HepG2 (cell line): ENCODE measurements at regions not wholly inside any gene's neighbourhood (a gene's known extent, or its start where the extent isn't known, plus 50 kb on each side); places are given as distances from the start of the nearest gene placed in this dataset.
A peak's percentile ranks its signal among the peaks of the same experiment; 100 is the strongest.

Experiments used
- ATAC-seq: fragments of 200-7000 bp; cut with Tn5 transposase; 3 replicates; pipeline ENCODE4 v1.9.1; 2020; ENCODE audit warnings: mild to moderate bottlenecking, moderate library complexity
- BruUV-seq: library from RNA; stranded (reverse); fragments of 400-500 nt; replicated peaks from 2 replicates; lab custom pipeline; 2021; lab: Mats Ljungman, UMichigan
- CTCF ChIA-PET: fragments of 300-600 bp; formaldehyde crosslinking; extraction: SDS; loops from one replicate; lab custom pipeline; 2021; ENCODE audit warnings: low total read pairs, inconsistent platforms, low intra/inter-chr PET ratio; lab: Yijun Ruan, JAX
- POLR2A ChIA-PET: fragments of 350-600 bp; sonication (Branson Sonifier 250); formaldehyde crosslinking; loops from one replicate; lab custom pipeline; 2020; ENCODE audit warnings: antibody characterized with exemption, inconsistent platforms; lab: Yijun Ruan, JAX
- DNase-seq: peaks from one replicate; pipeline ENCODE4 v3.0.0-alpha.2; 2015; ENCODE audit warnings: low spot score
- FAIRE-seq: peaks from 3 replicates; lab custom pipeline; 2011; peaks lifted over from hg19 to GRCh38; lab: Jason Lieb, UNC
- H2AFZ ChIP-seq: one replicate; pipeline ENCODE4 v1.6.1; 2011; ENCODE audit warnings: low read length, inconsistent platforms
- H3K27ac ChIP-seq: fragments of 300-600 bp; 3 replicates; pipeline ENCODE4 v1.8.0; 2011; ENCODE audit warnings: mixed run types, mild to moderate bottlenecking, mixed read lengths, low read length, inconsistent platforms; ENCODE audit not compliant: insufficient read depth; ENCODE audit errors: extremely low read length
- H3K27me3 ChIP-seq, 2 experiments: fragments of 200-600 bp in 1 of 2; 2 replicates in 1 of 2; 3 replicates in 1 of 2; pipeline versions ENCODE4 v1.6.0 to v1.8.0; 2011; ENCODE audit warnings: low read length in 2 of 2, mild to moderate bottlenecking in 2 of 2, moderate library complexity in 2 of 2, inconsistent platforms in 1 of 2; ENCODE audit not compliant: insufficient read depth in 2 of 2, control insufficient read depth in 1 of 2
- H3K36me3 ChIP-seq, 2 experiments: fragments of 200-600 bp in 1 of 2; replicated peaks in 1 of 2; 2 replicates in 1 of 2; 3 replicates in 1 of 2; pipeline versions ENCODE4 v1.5.1 to v1.8.0; 2011; ENCODE audit warnings: low read length in 2 of 2, inconsistent platforms in 1 of 2; ENCODE audit not compliant: insufficient read depth in 2 of 2, control insufficient read depth in 1 of 2
- H3K4me1 ChIP-seq: 2 replicates; pipeline ENCODE4 v1.5.1; 2012; ENCODE audit warnings: low read length, inconsistent platforms; ENCODE audit not compliant: insufficient read depth
- H3K4me2 ChIP-seq: 2 replicates; pipeline ENCODE4 v1.6.0; 2011; ENCODE audit warnings: low read depth, low read length, inconsistent platforms
- H3K4me3 ChIP-seq, 3 experiments: fragments of 200-600 bp in 1 of 3; sonication (generic), shearing (Covaris generic) in 1 of 3; replicated peaks in 1 of 3; 2 replicates each; pipeline ENCODE4 v1.5.1; 2011 to 2016; ENCODE audit warnings: low read length in 3 of 3, inconsistent platforms in 2 of 3, low read depth in 2 of 3, mild to moderate bottlenecking in 2 of 3, control low read depth in 1 of 3, mixed read lengths in 1 of 3; ENCODE audit not compliant: insufficient read depth in 1 of 3
- H3K79me2 ChIP-seq: one replicate; pipeline ENCODE4 v1.6.1; 2011; ENCODE audit warnings: low read length, inconsistent platforms; ENCODE audit not compliant: insufficient read depth
- H3K9ac ChIP-seq: 2 replicates; pipeline ENCODE4 v1.6.0; 2011; ENCODE audit warnings: mild to moderate bottlenecking, low read depth, low read length, inconsistent platforms; ENCODE audit not compliant: insufficient read depth
- H3K9me3 ChIP-seq: 2 replicates; pipeline ENCODE4 v1.5.1; 2012; ENCODE audit warnings: mild to moderate bottlenecking, low read length
- H4K20me1 ChIP-seq: 2 replicates; pipeline ENCODE4 v1.6.0; 2011; ENCODE audit warnings: inconsistent platforms, mild to moderate bottlenecking, low read length, moderate library complexity; ENCODE audit not compliant: insufficient read depth
- ARNT2 ChIP-seq: sonication (generic); formaldehyde crosslinking; IDR thresholded peaks from 2 replicates; pipeline ENCODE4 v1.8.0; 2022; ENCODE audit warnings: mild to moderate bottlenecking, low read depth, missing genetic modification reagents, moderate library complexity
- CEBPB ChIP-seq: IDR thresholded peaks from 2 replicates; pipeline ENCODE4 v1.6.1; 2011; ENCODE audit warnings: low read depth, low read length, improper control_type of control experiment, borderline replicate concordance
- HNRNPUL1 ChIP-seq: fragments of 200-400 bp; formaldehyde crosslinking; IDR thresholded peaks from 2 replicates; pipeline ENCODE4 v1.6.1; 2017; ENCODE audit warnings: low read depth, mild to moderate bottlenecking, low read length, moderate library complexity
- MED8 ChIP-seq: sonication (generic); formaldehyde crosslinking; IDR thresholded peaks from 2 replicates; pipeline ENCODE4 v1.8.1; 2023; ENCODE audit warnings: mild to moderate bottlenecking, missing genetic modification reagents; ENCODE audit not compliant: insufficient replicate concordance
- POLR2A ChIP-seq, 2 experiments: IDR thresholded peaks; 2 replicates each; pipeline ENCODE4 v1.6.1; 2011; ENCODE audit warnings: low read depth in 2 of 2, low read length in 2 of 2, mild to moderate bottlenecking in 1 of 2, moderate library complexity in 1 of 2; ENCODE audit not compliant: insufficient read depth in 1 of 2
- REL ChIP-seq: sonication (generic); formaldehyde crosslinking; conservative IDR thresholded peaks from 2 replicates; pipeline ENCODE4 v1.8.0; 2022; ENCODE audit warnings: mild to moderate bottlenecking, missing genetic modification reagents, moderate library complexity
- RXRB ChIP-seq: IDR thresholded peaks from 2 replicates; pipeline ENCODE4 v1.6.1; 2016; ENCODE audit warnings: borderline replicate concordance, missing genetic modification reagents, missing compliant biosample characterization
- SKIL ChIP-seq: sonication (generic); formaldehyde crosslinking; IDR thresholded peaks from 2 replicates; pipeline ENCODE4 v1.8.0; 2022; ENCODE audit warnings: missing genetic modification reagents, mild to moderate bottlenecking, moderate library complexity, borderline replicate concordance
- ZNF260 ChIP-seq: sonication (generic); formaldehyde crosslinking; IDR thresholded peaks from 2 replicates; pipeline ENCODE4 v1.4.0; 2020; ENCODE audit warnings: missing genetic modification reagents, low read depth, mild to moderate bottlenecking, borderline replicate concordance
- WGBS: methylation state at CpG from one replicate; pipeline ENCODE4 v1.1.6; 2017; ENCODE audit warnings: low lambda C conversion rate; 5-methylcytosine and 5-hydroxymethylcytosine counted together
- in situ Hi-C: cut with HindIII; loops from 2 replicates; pipeline ENCODE4 v1.10.0; 2017; ENCODE audit warnings: low pct_unique_long_range_greater_than_20kb; ENCODE audit not compliant: extremely low pct_ligation_motif_present
- intact Hi-C: fragments of 100-400 bp; cut with micrococcal nuclease; formaldehyde crosslinking; loops from one replicate; pipeline ENCODE4 v1.10.0; 2022; ENCODE audit not compliant: unreplicated experiment

GRCh38 chr14:83561261-83561660 lies 1968.7 kb upstream of the FLRT2 start (continued):
- no peak for TF ChIP-seq SKIL
- TF ChIP-seq ARNT2 (CRISPR knock-in tag): no peak
- no peak for TF ChIP-seq MED8 (CRISPR knock-in tag)
- TF ChIP-seq HNRNPUL1: no peak
- no peak for TF ChIP-seq ZNF260

GRCh38 chr14:83566567-83566966 lies 1963.4 kb upstream of the FLRT2 start:
- ATAC-seq (no peak), DNase-seq (no peak), FAIRE-seq (no peak)
- 85% methylated on average over 1 of the region's 1 CpG for WGBS
- no TSS peak for BruUV-seq
- Histone ChIP-seq H3K9ac (no peak overlapping the region), H2AFZ (no peak overlapping the region), H4K20me1 (no peaks in the 10 kb centered on the region), H3K9me3 (peaks cover 51% of the 10 kb centered on the region), H3K27me3 (no peaks in the 10 kb centered on the region), H3K4me2 (no peak overlapping the region), H3K4me3 (no peak overlapping the region), H3K36me3 (no peaks in the 10 kb centered on the region), H3K4me1 (no peaks in the 10 kb centered on the region), H3K79me2 (no peaks in the 10 kb centered on the region), H3K27ac (no peak overlapping the region)
- POLR2A ChIA-PET: no interaction called here
- intact Hi-C loops (no loop called here), in situ Hi-C loops (no loop called here)
- TF ChIP-seq POLR2A (IDR thresholded peaks at IDR 0.05; ENCODE audit: insufficient read depth in 1 of 2, low read depth in 2 of 2, low read length in 2 of 2): no peak
- no peak for TF ChIP-seq RXRB (CRISPR knock-in tag)
- TF ChIP-seq REL: no peak
- TF ChIP-seq CEBPB: peak; percentile 68
- CTCF ChIA-PET: no interaction called here
